ENCODE measurements at regions not wholly inside any gene's neighbourhood (a gene's known extent, or its start where the extent isn't known, plus 50 kb on each side); places are given as distances from the start of the nearest gene placed in this dataset.

DNA sequence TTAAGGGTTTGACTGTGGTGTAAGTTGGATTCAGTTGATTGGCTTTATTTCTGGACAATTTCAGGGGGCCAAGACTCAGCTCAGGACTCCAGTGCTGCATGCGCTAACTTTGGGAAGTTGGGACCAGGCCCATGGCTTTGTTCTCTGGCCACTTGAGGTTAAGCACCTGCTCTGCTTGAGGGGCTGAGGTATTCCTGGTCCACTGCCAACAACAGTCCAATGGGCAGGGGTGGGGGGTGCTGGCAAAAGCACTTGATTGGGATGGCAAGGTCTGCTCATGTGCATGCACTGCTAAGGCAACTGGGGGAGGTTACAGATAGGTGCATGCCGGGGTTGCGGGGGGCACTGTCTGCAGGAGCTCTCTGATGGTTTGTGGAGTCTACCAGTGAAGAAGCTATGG, 52.6 kb upstream of the ASB17 start:
- no peak for DNase-seq

DNA sequence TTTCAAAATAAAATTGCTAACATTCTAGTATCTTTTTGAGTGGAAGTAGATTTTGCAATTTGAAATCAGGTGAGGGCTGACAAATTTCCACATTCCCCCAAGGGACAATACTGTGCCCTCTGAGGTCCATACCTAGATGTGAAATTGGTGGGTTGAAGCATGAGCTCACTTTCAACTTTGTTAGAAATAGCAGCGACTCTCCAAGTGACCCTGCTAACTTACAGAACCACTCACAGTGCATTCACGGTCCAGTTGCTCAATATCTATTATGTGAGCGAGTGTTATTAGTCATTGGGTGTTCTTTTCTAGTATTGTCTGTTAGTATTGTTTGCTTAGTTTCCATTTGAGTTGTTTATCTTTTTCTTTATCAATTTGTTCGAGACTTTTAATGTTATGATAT, 53.6 kb upstream of the ASB17 start:
- no peak for DNase-seq

DNA sequence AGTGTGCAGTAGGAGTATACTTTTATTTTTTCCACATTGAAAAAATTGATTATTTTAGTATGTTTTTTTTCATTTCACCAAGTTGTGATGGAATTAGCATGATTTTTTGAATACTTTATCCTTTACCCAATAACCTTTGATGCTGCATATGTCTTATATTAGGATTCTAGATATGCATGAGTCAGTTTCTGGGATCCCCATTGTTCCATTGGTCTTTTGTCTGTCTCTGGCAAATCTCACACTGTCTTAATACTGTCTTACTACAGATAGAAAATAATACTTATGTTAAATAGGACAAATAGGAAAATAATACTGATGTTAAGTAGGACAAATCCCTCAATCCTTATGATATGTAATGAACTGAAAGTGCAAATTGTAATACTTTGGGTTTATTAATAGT, 54.3 kb upstream of the ASB17 start:
- no peak for DNase-seq

DNA sequence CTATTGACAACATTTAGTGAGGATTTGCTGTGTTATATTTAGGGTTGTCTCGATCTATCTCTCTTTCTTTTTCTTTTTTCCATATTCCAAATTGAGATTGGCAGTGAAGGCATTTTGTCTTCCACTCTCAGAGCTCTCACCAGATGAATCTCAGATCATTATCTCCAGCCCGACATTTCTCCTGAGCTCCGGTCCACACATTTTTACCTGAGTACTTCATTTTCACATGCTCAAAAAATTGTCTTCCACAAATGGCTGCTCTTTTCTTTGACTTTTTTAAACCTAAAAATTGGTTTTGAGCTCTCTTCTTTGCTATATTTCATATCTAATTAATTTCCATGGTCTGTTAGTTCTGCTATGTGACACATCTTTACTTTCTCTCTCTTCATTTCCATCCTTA, 56.9 kb upstream of the ASB17 start:
- no peak for DNase-seq

DNA sequence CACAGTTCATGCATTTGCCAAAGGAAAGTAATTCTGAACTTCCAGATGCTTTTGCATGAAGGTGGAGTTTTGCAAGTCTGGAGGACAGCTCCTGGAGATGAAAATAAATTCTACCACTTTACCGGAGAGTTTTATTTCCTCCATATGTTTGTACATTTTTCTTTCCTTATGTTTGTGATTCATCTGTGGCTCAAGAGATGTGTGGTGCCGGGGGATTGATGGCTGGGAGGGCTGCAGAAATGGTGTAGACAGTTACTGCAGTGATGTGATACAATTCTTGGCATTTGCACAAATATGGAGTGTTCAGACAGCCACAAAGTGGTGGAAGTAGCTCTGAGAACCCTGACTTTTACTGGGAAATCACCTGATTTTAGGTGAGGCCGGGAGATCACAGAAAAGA, 58.5 kb upstream of the ASB17 start:
- DNase-seq: peak; percentile 84

DNA sequence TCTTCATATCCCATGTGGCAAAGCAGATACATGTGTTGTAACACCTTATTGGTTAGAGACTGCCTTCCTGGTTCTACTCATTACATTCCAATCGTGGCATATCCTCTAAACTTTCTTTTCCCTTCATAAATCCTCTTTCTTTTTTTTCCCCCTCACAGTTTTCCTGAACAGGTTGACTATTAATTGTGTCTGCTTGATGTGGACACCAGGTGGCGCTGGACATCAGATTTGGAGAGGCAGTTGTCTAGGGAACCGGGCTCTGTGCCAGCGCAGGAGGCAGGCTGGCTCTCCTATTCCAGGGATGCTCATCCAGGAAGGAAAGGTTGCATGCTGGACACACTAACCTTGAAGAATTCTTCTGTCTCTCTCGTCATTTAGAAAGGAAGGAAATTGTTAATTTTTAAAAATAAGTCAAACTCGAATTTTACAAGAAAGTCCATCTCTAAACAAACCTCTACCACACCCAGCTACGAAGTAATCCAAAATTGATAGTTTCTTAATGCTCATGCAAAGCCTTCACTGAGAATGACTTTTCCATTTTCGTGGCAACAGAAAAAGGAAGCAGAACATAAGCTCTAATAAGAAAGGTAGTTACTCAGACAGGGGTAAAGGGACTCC, 59.4 kb upstream of the ASB17 start:
- DNase-seq: peak; percentile 87

DNA sequence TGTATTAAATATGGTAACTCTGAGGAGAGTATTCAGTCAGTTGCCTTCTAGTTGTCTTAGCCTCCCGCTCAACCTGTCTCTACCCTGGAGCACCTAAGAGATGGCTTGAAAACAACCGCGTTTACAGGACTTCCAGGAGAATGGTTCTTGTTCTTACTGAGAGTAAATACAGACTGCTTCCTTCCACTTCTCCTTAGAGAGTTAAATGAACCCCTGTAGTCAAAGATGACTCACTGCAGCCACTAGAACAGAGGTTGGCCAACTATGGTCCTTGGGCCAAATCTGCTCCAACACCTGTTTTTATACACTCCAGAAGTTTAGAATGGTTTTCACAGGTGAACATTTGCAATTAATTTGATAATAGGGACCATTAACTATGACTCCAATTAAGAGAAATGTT, 60.1 kb upstream of the ASB17 start:
- no peak for DNase-seq

DNA sequence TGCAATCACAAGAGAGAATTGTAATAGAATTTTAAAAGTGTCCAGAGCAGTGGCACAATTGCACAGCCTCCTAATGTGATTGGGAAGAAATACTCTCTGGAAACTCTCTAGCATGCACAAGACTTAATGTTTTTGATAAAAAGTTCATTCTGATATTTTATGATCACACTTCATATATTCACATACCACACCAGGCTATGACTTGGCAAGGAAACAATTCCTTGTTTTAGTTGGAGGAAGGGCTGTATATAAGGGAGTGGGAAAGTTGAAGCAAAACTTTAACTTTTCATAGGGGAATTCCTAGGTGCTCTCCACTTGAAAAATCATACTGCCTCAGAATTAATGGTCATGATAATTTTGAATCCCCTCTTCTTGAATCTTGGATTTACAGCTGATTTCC, 61.5 kb upstream of the ASB17 start:
- DNase-seq: no peak

DNA sequence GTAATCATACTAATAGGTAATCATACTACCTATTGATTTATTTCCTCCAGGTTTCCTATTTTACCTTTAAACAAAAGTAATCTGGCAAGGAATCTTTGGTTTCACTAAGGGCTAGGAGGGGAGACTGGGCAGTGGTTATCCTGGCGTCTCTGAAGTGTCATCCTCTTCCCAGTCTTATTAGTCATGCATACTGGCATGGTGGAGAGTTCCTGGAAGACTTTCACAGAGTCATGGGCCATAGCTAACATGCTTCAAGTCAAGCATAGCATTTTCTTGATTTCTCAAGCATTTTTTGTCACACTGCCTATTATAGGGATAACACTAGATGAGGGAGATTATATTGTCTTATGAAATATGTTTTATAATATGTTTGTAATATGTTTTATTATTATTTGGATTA, 64.0 kb upstream of the ASB17 start:
- peak; percentile 45 for DNase-seq

DNA sequence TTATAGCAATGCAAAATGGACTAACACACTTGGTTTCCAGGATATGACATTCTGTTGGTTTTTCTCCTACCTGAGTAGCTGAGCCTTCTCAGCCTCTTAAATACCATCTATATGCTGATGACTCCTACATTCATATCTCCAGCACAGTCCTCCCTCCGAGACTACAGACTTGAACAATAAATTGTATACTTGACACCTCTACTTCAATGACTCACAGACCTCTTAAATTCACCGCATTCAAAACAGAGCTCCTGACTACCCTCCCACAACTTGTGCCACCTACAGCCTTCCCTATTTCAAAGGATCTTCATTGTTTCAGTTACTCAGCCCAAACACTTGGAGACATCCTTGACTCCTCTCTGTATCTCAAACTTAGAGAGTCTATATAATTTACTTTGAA, 66.8 kb upstream of the ASB17 start:
- no peak for DNase-seq

DNA sequence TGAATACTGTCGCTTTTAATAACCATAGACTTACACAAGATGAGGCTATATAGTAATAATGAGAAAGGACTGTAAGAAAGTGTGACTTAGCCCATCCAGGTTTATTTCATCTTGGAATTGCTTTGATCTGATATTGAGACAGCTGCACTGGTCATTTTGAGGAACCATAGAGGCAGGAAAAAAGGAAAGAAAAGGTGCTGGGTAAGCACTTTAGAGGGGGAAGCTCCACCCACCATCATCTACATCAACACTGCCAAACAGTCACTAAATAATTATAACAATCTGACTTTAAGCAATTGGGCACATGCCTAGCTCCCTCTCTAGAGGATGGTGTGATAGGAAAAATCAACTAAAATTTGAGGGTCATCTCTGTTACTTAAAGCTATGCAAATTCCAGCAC, 70.6 kb upstream of the ST6GALNAC3 start:
- no peak for DNase-seq

DNA sequence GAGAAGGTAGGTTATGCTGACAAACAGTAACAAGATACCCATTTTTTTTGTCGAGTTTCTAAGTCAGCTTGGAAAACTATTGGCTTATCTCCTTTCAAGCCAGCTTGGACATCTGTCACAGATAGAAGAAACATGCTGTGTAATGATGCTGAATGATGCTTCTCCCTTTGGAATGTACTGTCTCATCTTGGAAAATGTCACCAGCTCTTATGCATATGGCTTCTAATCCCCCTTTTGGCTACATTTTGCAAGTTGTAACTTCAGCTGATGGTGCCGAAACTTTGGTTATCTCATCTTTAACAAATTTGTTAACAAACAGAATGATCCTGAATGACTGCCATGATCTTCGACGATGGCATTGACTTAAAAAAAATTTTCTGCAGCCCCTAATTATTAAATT, 68.8 kb upstream of the ST6GALNAC3 start:
- DNase-seq: peak; percentile 35

DNA sequence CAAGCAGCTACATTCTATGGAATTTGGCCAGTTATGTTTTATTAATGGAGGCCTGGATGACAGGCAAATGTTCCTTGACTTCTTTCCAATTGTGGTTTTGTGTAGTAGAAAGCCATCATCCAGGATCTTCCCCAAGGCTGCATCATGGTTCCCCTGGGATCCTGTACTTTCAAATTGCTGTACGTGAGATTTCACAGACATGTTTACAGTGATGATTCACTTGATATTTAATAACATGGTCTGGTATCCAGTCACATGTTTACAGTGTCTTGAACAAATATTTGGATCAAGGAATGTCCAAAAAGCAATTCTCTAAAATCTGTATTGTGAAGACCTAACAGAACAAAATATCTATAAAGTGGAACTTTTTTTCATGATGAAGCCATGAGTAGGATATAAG, 68.3 kb upstream of the ST6GALNAC3 start:
- peak; percentile 94 for DNase-seq

DNA sequence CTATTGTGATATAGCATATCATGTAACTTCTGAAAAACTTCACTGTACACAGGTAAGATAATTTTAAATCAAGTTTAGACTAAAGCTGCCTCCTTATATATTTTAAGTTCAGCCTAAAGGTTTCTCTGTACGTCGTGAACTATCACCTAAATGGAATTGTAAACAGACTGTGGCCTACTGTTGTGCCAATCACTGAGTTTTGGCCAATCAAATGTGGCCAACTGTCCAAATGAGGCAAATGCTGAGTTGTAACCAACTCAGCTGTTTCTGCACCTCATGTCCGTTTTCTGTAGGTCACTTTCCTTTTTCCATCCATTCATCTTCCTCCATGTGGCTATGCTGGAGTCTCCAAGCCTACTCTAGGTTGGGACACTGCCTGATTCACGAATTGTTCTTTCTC, 63.7 kb upstream of the ST6GALNAC3 start:
- DNase-seq: no peak

DNA sequence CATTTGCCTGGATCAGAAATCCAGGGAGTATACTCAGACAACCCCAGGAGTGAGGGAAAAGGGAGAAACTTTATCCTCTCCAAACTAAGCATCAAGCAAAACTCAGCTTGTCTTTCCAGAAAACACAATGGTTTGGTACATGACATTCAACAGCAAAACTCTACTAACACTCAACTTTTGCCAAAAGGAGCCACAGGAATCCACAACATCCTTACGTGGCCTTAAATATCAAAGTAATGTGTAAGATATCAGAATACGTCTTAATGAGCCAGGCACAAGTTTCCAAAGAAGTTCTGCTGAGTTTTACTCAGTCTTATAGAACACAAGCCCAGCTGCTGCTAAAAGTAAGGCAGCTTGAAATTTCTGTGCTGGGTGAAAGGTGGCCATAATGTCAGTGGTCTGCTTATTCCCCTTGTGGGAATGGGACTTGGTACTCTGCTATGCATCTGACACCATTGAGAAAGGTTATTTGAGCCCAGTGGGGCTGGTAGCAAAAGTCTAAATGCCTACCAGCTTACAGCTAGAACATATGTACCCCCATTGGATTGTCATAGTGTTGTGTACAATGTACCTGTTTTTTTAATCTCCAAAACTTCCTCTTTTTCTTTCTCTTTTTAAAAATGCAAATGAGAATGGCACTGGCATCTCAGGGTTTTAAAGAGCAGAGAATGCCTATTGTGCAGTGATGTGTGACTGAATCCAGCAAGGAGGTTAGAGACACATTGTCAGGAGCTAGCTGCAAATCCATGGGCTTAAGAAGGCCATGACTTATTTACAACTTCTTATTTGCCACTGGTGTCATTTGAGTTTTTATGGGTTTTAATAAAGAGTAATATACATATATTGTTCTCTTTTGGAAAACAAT, 62.0 kb upstream of the ST6GALNAC3 start:
- peak; percentile 50 for DNase-seq

DNA sequence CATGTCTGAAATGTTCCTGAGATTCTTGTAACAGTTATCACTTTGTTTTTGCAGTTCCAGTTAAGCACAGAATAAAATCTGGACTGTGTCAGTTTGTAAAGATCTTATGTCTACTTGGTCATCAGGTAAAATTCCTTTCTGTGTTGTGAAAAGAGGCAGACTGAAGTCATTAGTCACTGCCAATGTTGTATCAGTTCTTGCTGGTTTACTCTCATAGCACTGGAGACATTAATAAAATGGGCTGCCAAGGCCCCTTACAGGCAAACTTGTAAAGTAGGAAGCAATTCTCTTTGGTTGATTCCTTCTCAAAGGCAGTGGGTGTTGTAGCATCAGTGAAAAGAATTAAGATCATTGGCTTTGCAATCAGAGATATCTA, 61.4 kb upstream of the ST6GALNAC3 start:
- no peak for DNase-seq

DNA sequence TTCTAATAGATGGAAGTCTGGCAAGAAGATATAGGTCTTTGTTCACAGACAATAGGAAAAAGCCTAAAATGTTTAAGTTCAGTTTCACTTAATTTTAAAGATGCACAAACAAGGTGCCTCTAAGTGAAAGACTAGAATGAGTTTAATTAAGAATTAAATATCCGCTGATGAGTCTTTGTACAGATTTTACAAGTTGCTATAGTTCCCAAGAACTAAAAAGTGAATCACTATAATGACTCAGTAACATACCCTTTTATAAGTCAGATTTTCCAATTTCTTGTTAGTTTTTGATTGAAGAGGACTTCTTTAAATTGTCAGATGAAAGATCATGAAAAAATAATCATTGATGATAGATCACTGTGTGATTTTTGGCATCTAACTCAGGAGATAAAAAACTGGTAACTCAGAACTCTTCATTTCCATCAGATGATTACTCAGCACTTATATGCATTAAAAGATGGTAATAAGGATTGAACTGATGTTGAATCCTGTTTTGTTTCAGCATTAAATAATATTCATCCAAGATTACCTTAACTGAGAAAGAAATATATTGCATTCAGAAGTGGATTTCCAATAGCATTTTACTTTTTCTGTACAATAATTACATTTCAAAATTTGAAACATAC, 59.0 kb upstream of the ST6GALNAC3 start:
- no peak for DNase-seq

DNA sequence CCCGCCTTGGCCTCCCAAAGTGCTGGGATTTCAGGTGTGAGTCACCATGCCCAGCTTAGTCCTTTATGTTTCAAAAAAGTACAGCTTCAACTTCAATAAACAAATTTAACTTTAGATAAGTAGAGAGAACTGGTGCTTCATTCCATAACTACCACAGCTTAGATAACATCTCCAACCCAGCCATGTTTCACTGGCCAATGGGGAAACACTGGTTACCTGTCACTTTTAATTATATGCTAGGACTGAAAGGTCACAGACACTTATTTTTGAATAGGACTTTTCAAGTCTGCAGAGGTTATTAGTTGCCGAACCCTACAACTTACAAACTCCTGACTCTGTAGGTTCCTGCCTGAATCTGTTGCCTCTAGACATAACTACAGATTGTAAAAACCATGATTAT, 56.5 kb upstream of the ST6GALNAC3 start:
- DNase-seq: no peak

DNA sequence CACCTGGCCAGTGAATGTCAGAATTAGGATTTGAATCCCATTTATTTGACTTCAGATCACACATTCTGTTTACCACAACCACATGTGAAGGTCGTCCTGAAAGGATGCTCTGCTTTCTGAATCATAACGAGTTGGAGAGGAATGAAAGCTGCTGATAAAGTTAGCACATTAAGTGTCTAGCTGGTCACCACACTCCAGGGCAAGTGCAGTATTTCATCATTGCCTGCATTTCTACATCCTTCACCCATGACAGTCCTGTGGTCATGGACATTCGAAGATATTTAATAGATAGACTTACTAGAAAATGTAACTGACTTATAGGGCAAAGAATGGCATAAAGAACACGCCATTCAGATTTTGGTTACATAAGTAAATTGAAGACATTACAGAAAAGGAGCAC, 52.7 kb upstream of the ST6GALNAC3 start:
- DNase-seq: peak; percentile 26

DNA sequence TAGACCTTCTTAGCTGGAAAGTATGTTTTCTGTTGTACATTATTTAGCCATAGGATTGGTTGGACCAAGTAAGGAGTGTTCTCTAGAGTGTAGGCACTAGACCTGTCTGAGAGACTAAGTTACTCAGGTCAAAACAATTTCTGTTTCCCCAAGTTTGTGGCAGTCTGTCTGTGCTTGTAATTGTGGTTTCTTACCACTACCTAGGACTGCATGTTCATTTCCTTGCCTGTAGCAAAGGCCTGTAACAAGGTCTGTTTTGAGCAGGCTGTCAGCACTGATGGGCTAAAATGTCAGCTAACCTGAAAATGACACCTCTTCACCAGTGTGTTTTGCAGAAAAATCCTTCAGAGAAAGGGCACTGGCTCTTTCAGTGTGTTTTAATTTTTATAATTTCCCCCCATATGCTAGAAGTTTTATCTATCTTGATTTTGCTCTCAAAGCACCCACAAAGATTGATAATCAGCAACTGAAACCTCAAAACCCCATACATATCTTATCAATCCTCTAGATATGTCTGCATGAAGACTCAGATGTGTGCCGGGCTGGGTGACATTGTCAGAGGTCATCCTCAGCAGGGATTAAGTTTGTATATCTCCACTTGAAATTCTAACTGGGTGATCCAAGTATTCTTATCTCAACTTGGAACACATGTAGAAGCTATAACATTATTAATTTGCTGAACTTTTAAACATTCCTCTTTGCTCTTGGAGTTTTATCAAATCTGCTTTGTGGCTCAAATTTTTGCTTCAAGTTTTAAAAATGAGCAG, 50.7 kb upstream of the ST6GALNAC3 start:
- peak; percentile 49 for DNase-seq
